ENCODE measurements at regions not wholly inside any gene's neighbourhood (a gene's known extent, or its start where the extent isn't known, plus 50 kb on each side); places are given as distances from the start of the nearest gene placed in this dataset.
"Not testable (repeated sequence)": the region's sequence is repeated elsewhere in the genome, so short reads cannot be mapped to it uniquely, and the experiment has no call there.

DNA sequence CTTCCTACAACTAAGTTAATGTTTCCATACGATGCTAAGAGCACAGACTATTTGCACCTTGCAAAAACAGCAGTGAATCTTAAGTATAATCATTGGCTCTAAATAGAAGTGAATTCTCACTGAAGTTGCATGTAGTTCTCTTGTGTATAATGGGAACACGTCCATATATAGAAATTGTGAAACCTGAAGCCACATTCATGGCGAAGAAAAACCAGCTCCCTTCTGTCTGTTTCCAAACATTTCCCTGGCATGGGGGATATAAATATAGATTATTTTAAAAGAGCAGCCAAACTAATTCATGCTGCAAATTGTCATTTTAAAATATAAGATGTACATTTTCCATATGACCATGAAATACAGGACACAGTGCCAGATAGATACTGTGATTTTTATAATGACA lies 71.1 kb downstream of the TRAM1L1 start:
- DNase-seq: no peak

DNA sequence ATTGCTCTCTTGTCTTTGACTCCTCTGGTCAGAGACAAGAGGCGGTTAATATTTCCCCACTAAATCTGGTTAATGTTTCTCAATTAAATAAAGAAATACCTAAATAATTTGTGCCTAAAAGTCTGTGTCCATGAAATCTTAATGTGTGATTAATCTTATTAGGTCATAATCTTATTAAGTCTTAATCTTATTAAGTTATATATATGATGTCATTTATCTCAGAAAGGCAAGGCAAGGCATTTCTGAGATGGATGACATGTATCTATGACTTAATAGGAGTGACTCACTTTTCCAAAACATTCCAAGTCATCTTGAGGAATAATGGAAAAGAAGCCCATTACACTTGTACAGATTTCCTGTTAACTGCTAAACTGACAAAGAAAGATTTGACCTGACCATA lies 74.7 kb downstream of the TRAM1L1 start:
- DNase-seq: no peak

DNA sequence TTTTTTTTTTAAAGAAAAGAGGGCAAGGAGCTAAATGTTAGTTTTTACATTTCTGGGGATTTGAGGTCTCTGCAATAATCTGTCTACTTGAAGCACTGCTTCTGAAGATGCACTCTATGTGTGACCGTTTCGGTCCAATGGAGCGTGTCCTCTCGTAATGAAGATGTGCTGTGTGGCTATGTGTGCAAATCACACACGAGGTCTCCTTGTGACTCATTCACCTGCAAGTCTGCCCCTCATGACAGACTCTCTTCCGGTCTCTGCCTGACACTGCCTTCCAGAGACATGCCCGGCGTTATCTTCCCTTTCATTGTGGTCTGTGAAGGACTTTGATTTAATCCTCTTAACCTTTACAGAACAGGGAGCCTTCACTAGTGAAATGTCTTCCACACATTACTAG lies 84.3 kb downstream of the TRAM1L1 start:
- no peak for DNase-seq

DNA sequence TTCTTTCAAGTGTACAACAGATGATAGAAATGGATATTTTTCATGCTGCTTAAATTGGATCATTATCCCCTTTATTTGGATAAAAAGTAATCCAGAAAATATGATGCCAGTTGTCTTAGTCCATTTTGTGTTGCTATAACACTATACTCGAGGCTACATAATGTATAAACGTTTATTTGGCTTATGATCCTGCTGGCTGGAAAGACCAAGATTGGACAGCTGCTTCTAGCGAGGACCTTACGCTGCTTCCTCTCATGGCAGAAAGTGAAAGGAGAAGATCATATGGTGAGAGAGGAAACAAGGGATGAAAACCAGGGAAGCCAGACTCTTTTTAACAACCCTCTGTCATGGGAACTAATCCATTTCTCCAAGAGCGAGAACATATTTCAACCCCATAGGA lies 102.7 kb downstream of the TRAM1L1 start:
- no peak for DNase-seq

DNA sequence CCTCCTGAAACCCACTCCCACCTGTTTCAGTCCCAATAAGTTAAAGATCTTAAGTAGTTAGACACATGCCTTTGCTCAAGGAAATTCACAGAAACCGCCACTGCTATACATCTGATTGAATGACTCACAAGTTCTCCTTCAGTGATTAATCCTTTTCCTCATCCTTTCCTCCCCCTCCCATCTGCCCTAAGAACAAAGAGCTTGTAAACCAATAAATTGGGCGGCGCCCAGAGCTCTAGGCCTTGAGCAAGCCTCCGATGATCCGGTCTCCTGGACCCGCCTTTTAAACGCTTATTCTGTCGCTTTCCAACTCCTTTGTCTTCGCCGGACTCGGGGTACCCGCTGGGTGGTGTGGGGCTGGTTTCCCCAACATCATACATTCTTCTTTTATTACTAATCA lies 104.9 kb downstream of the TRAM1L1 start:
- not testable (repeated sequence) for DNase-seq

DNA sequence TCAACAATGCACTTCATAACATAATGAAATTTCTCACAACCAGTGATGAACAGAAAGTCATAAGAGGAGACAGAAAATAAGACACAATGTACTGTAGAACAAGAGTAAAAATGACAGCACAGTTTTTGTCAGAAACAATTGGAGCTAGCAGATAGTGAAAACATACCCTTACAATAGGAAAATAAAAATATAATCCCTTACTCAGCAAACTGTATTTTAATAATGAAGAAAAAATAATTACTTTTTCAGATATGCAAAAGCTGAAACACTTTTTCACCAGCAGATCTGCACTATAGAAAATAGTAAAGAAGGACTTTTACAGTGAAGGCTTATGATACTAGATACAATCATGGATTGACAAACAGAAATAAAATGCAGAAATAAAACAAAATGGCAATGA lies 126.3 kb downstream of the TRAM1L1 start:
- DNase-seq: no peak

DNA sequence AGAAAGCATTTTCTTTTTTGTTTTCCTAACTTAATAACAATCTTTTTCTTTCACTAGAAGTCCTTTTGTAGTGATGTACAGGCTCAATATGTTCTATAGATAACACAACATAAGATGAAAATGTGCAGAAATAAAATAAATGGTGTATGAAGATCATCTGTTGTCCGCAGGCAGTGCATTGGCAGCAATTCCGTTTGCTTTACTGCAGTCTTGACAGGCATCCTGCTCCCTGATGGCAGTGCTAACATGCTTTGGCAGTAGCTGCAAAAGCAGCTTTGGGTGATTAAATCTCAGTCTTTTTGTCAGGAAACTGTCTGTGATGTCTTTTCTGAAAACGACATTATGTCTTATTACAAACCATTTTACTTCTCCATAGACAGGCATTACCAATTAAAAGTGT lies 131.4 kb downstream of the TRAM1L1 start:
- DNase-seq: no peak

DNA sequence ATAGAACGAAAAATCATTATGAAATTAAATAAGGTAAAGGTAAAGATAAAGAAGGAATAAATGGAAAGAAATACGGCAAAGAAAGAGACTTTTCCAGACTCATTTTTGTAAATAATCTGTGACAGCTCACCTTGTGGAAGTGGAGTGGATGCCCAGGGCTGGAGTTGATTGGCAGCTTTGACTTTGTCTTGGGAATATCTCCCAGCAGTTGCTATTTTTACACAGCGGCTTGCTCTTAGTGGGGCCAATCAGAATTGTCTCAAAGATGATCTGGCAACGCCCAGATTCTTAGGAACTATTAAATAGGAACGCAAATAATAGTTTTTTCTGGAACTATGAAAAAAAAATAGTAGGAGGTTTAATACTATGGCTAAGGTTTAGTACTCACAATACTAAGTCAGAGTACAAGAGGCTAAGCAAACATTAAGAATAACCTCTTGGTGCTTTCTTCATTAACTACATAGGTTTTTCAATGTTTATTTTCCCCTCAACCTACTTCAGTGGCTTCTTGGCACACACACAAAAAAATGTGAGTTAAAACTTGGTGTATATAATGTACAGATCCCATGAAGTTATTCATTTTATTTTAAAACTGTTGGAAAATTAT lies 132.7 kb downstream of the TRAM1L1 start:
- no peak for DNase-seq

DNA sequence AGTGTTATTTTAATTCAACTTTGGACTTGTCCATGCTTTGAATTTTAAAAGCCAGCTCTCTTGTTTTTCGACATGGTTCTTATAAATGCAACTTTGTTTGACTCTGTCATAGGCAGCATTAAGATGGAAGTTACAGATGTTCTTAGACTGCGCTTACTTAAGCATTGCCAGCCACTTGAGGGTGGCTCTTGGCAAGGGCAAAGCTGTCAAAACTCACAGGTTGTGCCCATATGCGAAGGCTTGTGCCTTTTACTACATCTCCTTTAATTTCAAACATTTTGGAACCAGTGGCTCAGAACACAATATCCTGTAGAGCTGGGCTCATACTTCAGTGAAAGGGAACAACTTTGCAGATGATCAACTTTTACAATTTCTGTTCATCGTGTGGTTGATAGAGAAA lies 135.5 kb downstream of the TRAM1L1 start:
- DNase-seq: no peak

DNA sequence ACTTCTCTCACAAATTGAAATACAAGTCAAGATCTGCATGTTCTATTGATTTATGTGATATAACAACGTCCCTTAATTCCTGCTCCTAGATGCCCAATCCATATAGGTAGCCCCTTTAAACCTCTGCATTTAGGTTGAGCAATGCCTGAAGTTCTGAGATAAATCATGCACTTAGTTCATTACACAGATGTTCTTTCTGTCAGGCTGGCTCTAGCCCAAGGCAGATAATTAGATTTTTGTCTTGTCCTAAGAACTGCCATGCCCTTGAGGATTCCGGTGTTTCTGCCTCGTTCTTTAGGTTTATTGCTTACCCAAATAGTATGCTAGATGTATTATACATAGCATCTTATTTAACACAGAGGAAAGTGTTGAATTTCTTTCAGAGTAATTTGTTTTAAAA lies 143.1 kb downstream of the TRAM1L1 start:
- DNase-seq: no peak

DNA sequence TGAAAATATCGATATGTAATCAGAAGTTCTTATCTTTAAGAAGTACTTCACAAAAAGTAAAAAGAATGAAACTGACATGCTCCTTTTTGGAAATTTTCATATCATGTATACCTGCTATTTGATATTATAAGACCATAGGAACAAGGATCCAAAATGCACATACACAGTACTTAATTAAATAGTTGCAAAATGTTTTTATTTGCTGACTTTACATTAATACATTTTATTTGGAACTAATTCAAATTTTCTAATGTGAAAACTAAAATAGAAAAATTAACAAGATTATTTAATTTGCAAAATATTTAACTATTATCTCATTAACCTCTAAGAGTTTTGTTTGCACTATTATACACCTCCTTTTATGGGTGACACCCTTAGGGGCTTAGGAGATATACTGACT lies 155.0 kb downstream of the TRAM1L1 start:
- no peak for DNase-seq

DNA sequence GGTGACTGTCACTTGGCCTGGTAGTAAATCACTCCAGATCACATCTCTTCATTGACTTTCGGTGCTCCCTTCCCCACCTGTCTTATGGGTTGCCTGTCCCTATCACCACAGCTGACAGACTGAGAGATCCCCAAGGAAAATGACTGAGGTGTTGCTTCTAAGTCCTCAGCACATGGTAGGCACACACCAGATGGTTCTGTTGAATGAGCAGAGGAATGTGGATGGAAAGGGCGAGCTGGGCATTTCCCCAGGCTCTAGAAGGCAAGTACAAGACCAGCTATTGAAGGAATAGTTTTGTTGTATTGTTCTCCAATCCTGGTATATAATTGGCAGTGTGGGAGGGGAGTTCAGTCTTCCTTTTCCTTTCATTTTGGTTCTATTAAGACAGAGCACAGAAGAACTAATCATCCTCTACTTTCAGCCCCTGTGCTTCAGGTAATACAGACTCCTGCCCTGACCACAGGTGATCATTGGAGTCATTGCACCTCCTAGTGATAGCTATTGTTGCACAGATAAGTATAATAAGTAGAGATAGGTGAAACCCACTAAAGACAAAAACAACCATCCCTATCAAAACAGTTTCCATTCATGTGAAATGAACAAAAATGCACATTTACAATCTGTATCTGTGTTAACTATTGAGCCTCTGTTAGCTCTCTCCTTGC lies 158.6 kb downstream of the TRAM1L1 start:
- no peak for DNase-seq

DNA sequence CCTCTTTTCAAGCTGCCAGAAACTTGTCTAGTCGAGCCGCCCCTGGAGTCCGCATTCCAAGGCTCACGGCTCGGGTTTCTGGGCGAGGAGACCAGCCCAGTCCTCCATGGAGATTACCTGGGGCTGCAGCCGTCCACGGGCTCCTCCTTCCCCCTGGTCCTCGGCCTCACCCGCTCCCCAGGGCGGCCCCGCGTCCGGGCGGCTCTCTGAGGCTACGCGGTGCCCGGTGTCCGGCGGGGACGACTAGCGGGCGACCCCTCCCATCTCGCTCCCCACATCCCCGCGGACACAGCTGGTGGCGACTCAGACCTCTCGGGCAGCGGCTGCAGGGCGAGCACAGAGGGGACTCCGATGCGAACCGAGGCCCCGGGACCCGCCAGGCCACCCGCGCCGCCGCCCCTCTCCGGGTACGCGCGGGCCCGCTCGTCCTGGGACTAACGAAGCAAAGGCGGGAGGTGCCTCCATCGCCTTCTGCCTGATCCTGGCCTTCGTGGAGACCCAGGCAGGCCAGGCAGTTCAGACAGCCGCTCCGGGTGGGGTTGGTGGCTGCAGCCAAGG lies 159.4 kb downstream of the TRAM1L1 start:
- no peak for DNase-seq

DNA sequence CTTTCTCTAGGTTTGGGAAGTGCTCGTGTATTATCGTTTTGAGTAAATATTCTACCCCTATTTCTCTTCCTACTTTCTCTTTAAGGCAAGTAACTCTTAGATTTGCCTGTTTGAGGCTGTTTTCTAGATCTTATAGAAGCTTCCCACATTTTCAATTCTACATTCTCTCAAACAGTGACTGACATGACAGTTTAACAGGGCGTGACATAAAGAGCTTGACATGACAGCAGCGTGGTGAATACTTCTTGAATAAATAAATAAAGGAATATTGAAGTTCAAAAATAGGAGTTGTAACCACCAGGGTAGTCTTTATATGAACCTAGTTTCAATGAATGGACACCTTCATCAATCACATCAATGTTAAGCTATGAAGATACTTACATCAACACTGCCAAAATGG lies 162.0 kb downstream of the TRAM1L1 start:
- no peak for DNase-seq

DNA sequence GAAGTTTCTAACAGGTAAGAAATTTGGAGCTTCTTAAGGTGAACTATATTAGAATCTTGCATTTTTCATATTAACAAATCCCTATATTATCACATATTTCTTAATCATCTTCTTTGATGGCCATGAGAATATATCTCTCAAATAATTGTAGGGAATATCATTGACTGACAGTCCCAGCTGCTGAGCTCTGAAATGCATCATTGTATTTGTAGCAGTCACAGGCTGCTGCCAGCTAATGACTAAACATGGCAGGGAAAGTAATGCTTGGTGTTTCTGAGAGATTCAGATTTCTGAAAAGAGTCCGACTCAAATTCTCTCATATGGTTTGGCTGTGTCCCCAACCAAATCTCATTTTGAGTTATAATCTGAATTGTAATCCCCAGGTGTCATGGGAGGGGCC lies 171.9 kb downstream of the TRAM1L1 start:
- DNase-seq: no peak

DNA sequence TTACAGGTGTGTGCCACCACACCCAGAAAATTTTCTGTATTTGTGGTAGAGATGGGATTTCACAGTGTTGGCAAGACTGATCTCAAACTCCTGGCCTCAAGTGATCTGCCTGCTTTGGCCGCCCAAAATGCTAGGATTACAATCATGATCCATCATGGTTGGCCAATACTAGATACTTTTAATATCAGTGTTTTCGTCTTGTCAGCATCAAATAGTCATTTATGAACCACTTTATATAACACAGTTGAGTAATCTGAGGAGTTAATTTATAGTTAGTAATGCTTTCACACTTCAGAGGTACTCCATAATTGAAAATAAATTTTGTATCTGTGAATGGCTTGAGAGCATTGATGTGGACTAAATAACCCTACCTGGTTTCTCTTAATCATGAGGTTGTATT lies 178.6 kb downstream of the TRAM1L1 start:
- DNase-seq: no peak

DNA sequence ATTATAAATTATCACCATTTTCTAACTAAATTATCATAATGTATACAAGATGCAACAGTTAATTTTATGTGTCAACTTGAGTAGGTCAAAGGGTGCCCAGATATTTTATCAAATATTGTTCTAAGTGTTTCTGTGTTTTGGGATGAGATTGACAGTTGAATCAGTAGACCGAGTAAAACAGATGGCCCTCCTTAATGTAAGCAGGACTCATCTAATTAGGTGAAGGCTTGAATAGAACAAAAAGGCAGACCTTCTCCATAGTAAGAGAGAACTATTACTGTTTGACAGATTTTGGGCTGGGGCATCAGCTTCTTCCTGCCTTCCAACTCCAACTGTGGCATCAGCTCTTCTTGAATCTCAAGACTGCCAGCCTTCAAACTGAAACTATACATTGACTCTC lies 185.8 kb downstream of the TRAM1L1 start:
- DNase-seq: no peak

DNA sequence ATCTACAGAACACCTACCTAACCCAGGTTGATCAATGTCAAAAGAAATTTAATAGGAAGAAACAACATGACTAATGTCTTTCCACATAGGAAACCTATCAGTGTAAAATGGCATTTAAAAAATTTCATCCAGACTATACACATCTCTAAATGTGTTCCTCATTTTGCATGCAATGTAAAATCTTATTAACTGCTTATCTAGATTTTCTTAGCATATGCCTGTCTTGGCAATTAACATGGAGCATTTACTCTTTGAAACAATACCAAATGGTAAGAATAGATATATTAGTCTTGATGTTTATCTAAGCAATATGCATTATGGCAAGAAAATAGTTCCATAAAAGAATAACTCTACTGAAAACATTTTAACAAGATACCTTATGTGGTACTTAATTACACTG lies 199.8 kb downstream of the TRAM1L1 start:
- no peak for DNase-seq

DNA sequence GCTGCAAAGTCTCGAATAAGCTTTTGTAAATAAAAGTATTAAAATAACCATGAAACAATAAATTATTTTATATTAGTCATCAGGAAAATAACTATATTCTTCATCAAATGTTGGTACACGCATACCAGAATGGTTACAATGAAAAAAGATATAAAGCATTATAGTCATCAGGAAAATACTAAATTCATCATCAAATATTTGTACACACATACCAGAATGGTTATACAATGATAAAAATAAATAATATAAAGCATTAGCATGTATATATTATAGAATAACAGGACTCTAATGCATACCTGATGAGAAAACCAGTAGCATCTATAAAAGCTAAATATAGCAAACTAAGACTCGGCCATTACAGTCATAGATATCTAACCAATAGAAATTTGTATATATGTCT lies 202.9 kb downstream of the TRAM1L1 start:
- no peak for DNase-seq

DNA sequence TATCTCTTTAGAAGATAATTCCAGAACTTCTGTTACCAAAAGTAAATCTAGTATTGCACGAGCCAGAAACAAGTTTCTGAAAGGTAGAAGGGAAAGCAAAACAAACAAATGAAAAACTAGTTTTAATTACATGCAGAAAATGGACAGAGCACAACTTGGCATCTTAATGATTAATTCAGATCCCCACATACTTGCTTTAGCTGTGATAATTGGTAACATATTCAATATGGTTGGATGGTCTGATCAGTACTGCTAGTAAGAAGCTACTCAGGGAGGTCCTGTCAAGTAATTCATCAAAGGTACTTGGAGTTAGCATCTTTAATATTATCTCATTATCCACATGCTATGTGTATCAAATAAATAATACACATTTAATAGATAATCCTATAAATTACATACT lies 204.3 kb downstream of the TRAM1L1 start:
- DNase-seq: no peak

DNA sequence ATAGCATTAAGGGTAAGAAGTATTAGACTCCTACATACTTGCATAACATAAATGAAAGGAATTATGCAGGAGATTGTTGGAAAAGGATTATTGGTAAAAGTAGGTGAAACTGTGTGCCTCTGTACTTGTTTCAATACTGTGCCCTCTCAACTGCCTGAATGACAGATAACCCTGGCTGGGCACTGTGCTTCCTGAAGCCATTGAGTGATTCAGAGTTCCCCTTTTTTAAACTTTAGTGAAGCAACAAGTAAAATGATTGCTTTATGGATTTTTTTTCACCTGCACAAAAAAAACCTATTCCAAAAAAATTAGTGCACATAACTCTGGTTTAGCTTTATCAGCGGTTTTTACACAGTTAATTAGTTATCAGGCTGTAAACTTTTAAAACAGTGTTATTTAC lies 204.8 kb downstream of the TRAM1L1 start:
- DNase-seq: no peak

DNA sequence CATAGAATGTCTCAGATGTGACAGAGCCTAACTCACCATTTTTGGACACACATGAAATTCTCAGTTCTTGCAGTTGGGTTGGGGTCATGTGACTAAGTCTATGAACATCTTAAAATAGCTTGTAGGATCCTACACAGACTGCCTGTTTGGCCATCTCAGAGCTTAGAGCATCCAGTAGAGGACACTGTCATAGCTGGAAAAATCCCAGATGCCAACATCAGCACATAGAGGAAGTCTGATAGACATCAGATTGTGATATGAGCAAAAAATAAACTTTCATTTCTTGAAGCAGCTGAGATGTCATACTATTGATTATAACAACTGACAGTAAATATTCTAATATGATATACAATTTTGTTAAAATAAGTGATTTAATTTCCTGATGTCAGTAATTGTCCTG lies 207.1 kb downstream of the TRAM1L1 start:
- DNase-seq: no peak

DNA sequence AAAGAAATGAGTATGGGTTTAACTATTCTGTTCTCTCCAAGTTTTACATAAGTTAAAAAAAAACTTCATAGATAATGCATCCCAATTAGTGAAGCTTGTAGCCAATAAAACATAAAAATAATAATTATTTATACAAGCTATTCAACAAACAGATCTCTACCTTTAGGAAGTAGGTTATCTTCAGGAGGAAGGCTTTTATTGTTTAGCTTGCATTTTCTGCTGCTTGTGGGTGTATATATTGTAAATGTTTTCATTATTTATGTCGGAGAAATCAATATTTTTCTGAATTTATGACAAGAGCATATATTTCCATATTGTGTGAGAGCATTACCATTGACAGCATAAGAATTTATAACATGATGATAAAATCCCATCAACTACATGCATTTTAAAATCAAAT lies 208.3 kb downstream of the TRAM1L1 start:
- no peak for DNase-seq

DNA sequence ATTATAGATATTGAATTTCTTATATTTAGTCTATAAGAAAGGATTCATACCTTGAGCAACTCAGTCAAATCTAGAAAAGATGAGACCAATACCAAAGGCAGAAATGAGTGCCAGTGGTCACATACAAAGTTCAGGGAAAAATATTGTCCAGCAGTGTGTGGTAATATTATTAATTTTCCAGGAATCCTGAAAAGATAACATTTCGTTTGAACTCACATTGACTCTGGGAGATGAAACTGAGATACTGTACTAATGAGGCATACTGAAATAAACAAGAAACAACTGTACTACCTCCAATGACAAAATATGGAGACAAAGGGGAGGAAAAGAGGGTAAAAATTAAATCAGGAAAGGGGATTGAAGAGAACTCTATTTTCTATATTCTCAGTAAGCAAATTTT lies 212.4 kb downstream of the TRAM1L1 start:
- DNase-seq: no peak

DNA sequence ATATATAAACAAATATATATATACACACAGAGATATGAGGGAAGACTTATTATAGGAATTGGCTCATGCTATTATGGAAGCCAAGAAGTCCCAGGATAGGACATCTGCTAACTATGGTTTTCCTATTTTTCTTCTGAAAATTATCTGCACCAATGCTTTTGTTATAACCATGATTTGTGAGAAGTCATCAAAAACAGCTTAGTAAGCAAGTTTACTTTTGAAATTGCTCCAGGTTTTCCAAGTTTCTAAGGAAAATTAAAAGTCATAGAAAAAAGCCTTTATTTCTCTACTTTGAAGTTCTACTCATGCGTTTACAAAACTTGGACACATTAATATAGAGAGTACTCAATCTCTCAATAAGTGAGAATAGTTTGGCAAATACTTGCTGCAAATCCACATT lies 213.1 kb downstream of the TRAM1L1 start:
- DNase-seq: no peak

Data from bone marrow (tissue), 2 donors.